ENCODE measurements at regions not wholly inside any gene's neighbourhood (a gene's known extent, or its start where the extent isn't known, plus 50 kb on each side); places are given as distances from the start of the nearest gene placed in this dataset.

DNA sequence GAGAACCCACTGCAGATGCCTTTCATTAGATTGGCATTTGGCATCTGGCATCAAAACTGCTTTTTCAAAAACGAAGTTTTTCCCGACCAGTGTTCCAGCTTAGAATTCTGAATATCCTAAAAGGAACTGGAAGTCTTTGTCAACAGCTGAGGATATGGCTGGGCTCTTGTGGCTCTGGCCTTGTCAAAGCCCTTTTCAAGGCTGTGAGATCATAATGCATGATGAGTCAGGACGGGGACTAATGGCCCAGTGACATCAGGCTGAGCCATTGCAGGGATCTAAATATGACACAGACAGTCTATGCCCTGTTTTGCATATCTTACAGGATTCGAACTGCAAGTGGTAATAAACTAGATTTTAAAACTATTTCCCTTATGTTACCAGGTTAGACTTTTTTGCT, 306.4 kb downstream of the PTTG2 start:
- TF ChIP-seq ATF7-NPFF (CRISPR knock-in tag; IDR thresholded peaks at IDR 0.05; ENCODE audit: low read depth), result no peak
- no peak for TF ChIP-seq NFYB (CRISPR knock-in tag; IDR thresholded peaks at IDR 0.05)
- TF ChIP-seq ZNF501 (CRISPR knock-in tag; IDR thresholded peaks at IDR 0.05), result no peak
